ENCODE measurements at regions not wholly inside any gene's neighbourhood (a gene's known extent, or its start where the extent isn't known, plus 50 kb on each side); places are given as distances from the start of the nearest gene placed in this dataset.

DNA sequence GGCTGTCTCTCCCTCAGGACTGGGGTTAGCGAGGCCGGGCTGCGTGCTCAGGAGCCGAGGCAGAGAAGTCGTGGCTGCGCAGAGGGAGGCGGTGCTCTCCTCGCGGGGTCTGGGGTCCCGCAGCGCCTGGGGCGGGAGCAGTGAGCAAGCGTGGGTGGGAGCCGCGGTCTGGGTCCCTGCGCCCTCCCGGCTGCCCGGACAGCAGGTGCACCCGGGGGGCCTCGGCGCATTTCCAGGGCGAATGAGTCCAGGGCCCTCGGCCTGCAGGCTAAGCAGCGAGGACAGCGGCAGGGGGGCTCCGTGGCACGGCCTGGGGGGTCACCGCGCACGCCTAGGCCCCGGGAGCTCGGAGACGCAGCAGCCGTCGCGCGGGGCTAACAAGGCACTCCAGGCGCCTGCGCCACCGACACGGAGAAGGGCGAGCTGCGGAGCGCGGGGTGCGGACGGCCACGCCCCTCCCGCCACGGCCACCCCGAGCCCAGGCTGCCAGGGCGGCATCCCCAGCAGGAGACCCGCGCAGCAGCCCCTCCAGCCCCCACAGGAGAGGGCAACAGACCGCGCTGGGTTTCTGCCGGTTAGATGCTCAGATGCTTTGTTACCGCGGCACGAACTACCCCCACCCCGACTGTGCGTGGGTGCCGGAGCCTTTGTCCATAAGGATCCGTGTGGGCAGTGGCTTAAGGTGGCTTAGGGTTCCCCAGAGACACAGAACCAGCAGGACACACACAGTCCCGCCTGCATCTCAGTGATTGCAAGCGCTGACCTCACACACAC lies 117.7 kb upstream of the C14orf180 start:
- no peak for DNase-seq

GRCh38 chr14:104462651-104463630 lies 116.6 kb upstream of the C14orf180 start:
- DNase-seq = no peak

GRCh38 chr14:104464907-104465306 lies 114.7 kb upstream of the C14orf180 start:
- DNase-seq = no peak

DNA sequence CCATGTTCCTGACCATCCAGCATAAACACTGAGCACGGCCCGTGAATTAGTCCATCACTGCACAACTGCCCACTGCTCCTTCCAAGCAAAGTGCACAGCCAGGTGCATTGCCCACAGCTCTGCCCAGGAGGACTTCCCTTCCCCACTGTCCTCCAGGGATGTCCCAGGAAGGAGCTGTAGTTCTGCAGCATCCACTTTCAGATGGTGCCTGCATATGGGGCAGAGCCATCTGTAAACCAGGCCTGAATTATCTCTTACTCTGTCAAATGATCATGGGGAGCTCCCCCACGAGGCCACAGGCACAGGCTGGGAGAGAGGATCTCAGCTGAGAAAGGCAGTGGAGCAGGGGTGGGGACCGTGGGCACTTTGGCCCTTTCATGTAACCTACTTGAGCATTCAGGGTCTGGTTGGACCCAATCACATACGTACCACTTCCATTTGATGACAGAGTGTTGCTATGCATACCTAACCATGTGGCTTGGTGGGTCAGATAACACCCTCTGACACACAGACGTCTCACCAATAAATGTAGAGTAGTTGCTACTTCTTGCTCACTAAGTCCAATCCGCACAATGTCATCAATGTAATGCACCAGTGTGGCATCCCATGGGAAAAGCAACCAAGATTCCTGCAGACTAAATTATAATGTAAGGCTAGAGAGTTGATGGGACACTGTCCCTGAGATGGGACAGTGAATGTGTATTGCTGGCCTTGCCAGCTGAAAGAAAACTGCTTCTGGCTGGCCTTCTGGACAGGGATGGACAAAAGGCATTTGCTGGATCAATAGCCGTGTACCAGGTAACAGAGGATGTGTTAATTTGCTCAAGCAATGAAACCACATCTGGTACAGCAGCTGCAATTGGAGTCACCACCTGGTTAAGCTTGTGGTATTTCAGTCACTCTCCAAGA lies 113.8 kb upstream of the C14orf180 start:
- no peak for DNase-seq

DNA sequence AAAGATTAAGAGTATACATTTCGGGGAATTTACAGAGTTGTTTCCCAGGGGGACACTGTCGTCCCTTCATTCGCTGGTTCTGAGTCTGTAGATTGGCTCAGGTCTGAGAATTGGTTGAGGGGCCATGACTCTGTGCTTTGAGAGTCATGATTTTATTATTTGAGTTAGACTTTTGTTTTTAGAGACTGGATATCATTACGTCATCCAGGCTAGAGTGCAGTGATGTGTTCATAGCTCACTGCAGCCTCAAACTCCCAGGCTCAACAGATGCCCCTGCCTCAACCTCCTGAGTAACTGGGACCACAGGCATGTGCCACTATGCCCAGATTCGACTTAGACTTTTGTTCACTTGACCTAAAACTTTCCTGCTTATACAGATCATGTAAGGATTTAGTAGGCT lies 112.3 kb upstream of the C14orf180 start:
- no peak for DNase-seq

DNA sequence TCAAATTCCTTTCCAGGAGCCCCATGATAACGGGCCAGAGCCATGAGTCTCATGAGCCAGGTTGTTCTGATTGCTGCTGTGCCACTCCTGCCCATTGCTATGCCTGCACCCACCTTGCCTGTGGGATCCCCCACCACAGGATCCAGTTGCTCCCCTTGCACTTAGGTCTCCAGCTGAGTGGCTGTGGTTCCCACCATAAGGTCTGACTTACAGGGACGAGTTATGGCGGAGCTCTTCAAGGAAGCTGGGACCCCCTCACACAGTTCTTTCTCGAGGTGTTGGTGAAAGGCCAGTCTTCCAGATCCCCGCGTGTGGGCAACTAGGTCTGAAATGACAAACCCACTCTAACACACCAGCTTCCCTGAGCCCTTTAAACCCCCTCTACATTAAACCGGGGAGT lies 111.9 kb upstream of the C14orf180 start:
- DNase-seq = no peak

DNA sequence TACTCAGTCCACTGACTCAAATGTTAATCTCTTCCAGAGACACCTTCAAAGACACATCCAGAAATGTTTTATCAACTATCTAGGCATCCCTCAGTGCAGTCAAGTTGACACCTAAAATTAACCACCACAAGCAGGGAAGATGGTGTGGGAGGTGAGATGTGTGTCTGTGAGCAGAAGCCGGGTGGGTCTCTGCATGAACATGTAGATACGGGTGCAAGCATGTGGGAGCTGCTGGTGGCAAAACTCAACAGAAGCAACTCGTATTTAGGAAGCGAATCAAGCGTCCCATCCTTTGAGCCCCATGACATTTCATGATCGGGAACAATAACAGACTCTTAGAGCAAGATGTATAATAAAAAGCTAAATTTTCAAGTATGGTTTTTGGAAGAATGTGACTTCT lies 110.0 kb upstream of the C14orf180 start:
- no peak for DNase-seq

DNA sequence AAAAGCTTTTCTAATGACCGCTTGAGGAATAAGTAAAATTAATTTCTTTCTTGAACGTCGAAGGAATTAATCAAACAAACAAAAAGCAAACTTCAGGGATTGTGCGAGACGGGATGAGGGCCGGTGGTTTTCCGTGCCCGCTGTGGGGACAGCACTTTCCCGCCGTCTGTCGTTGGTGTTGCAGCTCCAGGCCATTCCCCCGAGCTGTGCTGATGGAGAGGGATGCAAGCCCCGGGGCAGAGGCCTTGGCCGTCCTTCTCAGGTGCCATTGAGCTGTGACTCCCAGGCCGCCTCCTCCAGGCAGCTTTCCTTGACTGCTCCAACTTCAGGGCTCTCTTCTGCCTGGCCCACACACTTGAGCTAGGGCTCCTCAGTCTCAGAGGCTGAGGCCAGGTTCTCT lies 109.0 kb upstream of the C14orf180 start:
- DNase-seq = no peak

- no peak for DNase-seq
Measured at GRCh38 chr14:104471114-104471513, 108.5 kb upstream of the C14orf180 start.

GRCh38 chr14:104472073-104472472 lies 107.5 kb upstream of the C14orf180 start:
- no peak for DNase-seq

DNA sequence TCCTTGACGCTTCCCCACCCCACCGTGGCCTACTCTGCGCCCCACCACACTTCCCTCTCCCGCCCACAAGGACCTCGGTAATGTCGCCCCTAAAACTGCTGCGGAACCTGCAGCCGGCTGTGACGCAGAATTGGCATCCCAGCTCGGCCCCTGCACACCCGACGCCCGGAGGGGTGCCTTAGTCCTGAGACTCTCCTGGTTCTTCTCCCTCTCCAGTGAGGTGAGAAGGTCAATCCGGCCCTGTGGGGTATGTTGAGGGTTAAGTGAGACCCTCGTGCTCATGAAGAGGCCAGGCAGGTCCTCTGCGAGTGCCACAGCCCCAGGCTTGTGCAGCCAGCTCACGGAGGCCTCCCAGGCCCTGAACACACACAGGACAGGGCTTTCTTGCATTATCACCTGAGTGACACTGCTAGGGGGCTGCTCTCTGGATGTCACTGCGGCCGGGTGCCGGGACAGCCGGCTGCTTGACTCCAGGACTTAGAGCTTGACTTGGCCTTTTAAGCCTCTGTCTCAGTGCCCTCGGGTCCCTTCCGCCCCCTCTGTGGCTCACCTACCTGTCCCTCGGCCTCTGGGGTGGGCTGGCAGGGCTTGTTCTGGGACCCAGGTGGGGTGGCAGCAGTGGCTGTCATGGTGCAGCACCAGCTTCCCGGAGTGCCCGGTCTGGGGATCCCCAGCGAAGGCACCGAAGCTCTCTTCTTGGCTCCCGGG lies 106.9 kb upstream of the C14orf180 start:
- DNase-seq = no peak

GRCh38 chr14:104473244-104473565 lies 106.4 kb upstream of the C14orf180 start:
- DNase-seq = no peak

DNA sequence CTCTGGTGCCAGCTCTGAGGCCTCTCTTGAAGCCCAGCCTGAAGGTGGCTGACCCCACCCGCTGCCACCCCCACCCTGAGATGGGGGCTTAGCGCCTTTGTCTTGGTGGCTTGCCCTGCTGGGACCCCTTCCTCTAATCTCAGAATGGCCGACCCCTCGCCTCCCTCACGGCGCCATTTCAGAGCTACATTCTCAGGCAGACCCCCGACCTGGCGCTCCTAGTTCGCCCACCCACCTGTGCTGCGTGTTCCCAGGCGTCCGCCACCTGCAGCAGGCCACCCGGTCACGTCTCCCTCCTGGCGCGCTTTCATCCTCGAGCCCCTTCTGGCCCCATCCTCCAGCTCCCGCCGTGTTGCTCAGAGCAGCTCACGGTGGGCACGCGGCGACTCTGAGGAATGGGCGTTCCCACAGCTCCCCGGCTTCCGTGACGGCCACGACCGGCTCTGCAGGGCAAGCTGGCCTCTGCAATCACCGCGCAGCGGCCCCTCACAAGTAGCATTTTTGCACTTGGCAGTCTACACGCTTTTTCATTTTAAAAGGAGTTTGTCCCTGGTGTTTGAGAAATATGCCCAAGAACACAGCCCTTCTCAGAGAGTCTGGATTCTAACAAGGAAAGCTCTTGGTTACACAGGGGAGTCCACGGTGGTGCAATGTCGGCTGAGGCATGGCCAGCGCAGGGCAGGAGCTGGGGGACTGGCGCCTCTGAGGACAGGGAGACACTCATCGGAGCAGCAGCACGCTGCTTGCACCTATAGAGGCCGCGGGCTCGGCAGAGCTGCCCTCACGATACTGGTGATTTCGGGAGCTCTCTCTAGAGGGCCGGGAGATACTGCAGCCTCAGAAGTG lies 105.7 kb upstream of the C14orf180 start:
- no peak for DNase-seq

GRCh38 chr14:104474495-104475213 lies 104.9 kb upstream of the C14orf180 start:
- no peak for DNase-seq

DNA sequence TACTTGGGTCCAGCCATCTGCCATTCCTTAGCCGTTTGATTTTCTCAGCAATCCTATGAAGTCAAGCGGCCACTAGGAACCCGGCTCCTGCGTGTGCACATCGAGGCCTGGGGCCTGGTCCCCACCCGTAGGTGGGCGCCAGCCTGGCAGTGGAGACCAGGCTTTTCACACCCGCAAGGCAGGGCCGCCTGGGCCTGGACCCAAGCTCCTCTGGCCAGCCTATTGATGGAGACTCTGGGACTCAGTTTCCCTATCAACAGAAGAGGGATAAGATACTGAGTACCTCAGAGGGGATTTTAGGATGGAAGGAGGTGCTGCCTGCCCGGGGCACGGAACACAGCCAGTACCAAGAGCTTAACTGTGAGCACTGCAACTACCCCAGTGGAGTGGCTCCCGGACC lies 104.3 kb upstream of the C14orf180 start:
- no peak for DNase-seq

DNA sequence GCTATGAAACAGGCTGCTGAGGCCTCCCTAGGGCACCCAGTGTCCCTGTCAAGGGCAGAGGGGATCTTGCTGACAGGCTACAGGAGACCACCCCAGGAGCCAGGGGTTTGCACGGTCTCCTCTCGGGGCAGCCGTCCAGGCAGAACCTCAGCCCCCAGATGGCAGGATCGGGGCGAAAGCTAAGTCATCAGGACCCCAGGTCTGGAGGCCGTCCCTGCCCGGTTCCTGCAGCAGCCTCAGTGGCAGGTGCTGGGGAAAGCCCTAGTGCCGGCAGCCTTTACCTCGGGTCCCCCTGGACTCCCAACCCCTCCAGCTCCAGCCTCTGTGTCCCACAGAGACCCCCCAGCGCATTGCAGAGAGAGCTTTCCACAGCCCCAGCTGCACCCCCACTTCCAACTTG lies 103.8 kb upstream of the C14orf180 start:
- no peak for DNase-seq

GRCh38 chr14:104476437-104476836 lies 103.1 kb upstream of the C14orf180 start:
- DNase-seq = no peak

DNA sequence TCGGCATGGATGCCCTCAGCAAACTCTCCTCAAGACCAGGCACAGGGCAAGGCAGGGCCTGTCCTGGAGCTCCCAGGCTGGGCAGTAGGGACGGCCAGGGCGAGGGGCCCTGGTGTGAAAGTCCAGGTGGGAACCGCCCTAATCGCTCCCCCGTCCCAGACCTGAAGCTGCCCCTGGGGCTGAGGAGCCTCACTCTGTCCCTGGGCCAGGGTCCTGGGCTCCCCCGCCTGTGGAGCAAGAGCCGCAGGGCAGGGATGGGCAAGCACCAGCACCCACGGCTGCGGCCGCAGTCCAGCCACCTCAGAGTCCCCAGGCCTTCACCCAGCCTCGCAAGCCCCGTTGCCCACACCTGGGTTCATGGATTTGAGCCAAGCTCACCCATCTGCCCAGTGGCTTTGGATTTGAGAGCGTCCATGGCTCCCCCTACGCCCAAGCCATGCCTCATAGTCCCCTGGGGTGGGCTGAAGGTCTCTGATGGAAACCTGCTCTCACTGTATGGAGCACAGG lies 102.4 kb upstream of the C14orf180 start:
- DNase-seq = no peak

DNA sequence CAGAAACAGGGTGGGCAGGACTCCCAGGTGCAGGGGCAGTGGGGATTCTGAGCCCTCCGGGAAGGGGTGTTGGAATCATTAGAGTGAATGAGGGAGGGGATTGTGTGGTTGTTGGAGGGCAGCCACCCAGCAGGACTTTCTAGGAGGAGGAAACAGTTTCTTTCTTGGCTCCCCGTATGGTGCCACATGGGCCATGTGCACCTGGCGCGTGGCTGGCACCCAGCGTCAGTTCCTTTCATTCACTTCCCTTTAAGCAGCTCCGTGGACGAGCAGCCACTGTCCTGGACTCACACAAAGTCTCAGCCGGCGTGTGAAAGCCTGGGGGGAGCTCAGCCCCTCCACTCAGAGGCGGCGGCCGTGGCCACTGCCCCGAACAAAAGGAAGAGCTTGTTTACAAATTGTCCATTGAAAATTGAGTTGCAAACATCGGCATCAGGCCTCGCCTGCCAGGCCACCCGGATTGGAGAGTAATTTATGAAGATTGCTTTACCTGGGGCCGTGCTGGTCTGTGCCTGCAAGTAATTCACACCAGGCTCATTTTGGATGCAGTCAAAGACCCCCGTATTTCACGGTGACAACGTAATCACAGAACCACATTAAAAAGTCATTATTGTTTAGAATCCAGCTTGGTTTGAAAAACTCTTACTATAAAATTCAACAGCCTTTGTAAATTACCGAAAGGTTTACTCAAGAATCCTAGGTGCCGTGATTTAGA lies 101.7 kb upstream of the C14orf180 start:
- DNase-seq = no peak
